Osteocyte (in vitro differentiated cells): ENCODE measurements at regions not wholly inside any gene's neighbourhood (a gene's known extent, or its start where the extent isn't known, plus 50 kb on each side); places are given as distances from the start of the nearest gene placed in this dataset.
A peak's percentile ranks its signal among the peaks of the same experiment; 100 is the strongest.
"Not testable (repeated sequence)": the region's sequence is repeated elsewhere in the genome, so short reads cannot be mapped to it uniquely, and the experiment has no call there.

Experiments used
- DNase-seq: peaks from one replicate; pipeline ENCODE4 v3.0.0; 2021; ENCODE audit warnings: mixed read lengths; ENCODE audit not compliant: unreplicated experiment; ENCODE audit errors: extremely low spot score
- H3K27ac Mint-ChIP-seq: one replicate; pipeline ENCODE4 v1.8.0; 2021; ENCODE audit warnings: mild to moderate bottlenecking, mixed read lengths; ENCODE audit not compliant: unreplicated experiment
- H3K27me3 Mint-ChIP-seq: one replicate; pipeline ENCODE4 v1.8.0; 2021; ENCODE audit warnings: mixed read lengths; ENCODE audit not compliant: unreplicated experiment
- H3K36me3 Mint-ChIP-seq: one replicate; pipeline ENCODE4 v1.8.0; 2021; ENCODE audit warnings: mixed read lengths; ENCODE audit not compliant: unreplicated experiment
- H3K4me1 Mint-ChIP-seq: one replicate; pipeline ENCODE4 v1.8.0; 2021; ENCODE audit warnings: mixed read lengths; ENCODE audit not compliant: unreplicated experiment
- H3K4me3 Mint-ChIP-seq: one replicate; pipeline ENCODE4 v1.8.0; 2021; ENCODE audit warnings: mild to moderate bottlenecking, moderate library complexity, mixed read lengths; ENCODE audit not compliant: unreplicated experiment
- H3K9me3 Mint-ChIP-seq: one replicate; pipeline ENCODE4 v1.8.0; 2021; ENCODE audit warnings: mixed read lengths; ENCODE audit not compliant: unreplicated experiment
- CTCF ChIP-seq: fragments of 200-600 bp; sonication (generic); IDR thresholded peaks from 2 replicates; pipeline ENCODE4 v1.5.0; 2021; ENCODE audit warnings: antibody characterized with exemption, mild to moderate bottlenecking, moderate library complexity

- Mint-ChIP-seq H3K27ac (no peak overlapping the region), H3K4me3 (no peak overlapping the region), H3K27me3 (no peaks in the 10 kb centered on the region), H3K4me1 (no peaks in the 10 kb centered on the region), H3K9me3 (no peaks in the 10 kb centered on the region), H3K36me3 (no peaks in the 10 kb centered on the region)
- no peak for TF ChIP-seq CTCF
- no peak for DNase-seq
These were observed 590.8 kb upstream of the SPRY2 start for GRCh38 chr13:80931766-80932165.

- H3K9me3 Mint-ChIP-seq: no peaks in the 10 kb centered on the region
- DNase-seq: no peak
- TF ChIP-seq CTCF: no peak
- H3K27ac Mint-ChIP-seq: no peak overlapping the region
- no peaks in the 10 kb centered on the region for H3K4me1 Mint-ChIP-seq
- H3K4me3 Mint-ChIP-seq: no peak overlapping the region
- no peaks in the 10 kb centered on the region for H3K27me3 Mint-ChIP-seq
- no peaks in the 10 kb centered on the region for H3K36me3 Mint-ChIP-seq
These were observed 590.2 kb upstream of the SPRY2 start for GRCh38 chr13:80931118-80931517.

GRCh38 chr13:80928241-80928640, 587.3 kb upstream of the SPRY2 start:
- H3K27ac Mint-ChIP-seq: no peak overlapping the region
- H3K9me3 Mint-ChIP-seq: no peaks in the 10 kb centered on the region
- H3K4me3 Mint-ChIP-seq: no peak overlapping the region
- H3K36me3 Mint-ChIP-seq: no peaks in the 10 kb centered on the region
- no peaks in the 10 kb centered on the region for H3K27me3 Mint-ChIP-seq
- TF ChIP-seq CTCF: no peak
- DNase-seq: no peak
- peaks cover 7% of the 10 kb centered on the region for H3K4me1 Mint-ChIP-seq

- H3K9me3 Mint-ChIP-seq, H3K36me3 Mint-ChIP-seq, H3K4me3 Mint-ChIP-seq, H3K27me3 Mint-ChIP-seq, H3K27ac Mint-ChIP-seq, H3K4me1 Mint-ChIP-seq, DNase-seq: not testable (repeated sequence)
These were observed 585.1 kb upstream of the SPRY2 start for GRCh38 chr13:80926024-80926423.

GRCh38 chr13:80924596-80924995, 583.7 kb upstream of the SPRY2 start:
- H3K9me3 Mint-ChIP-seq: no peaks in the 10 kb centered on the region
- H3K27ac Mint-ChIP-seq: no peak overlapping the region
- no peaks in the 10 kb centered on the region for H3K36me3 Mint-ChIP-seq
- no peak overlapping the region for H3K4me3 Mint-ChIP-seq
- no peaks in the 10 kb centered on the region for H3K27me3 Mint-ChIP-seq
- DNase-seq: no peak
- peaks cover 10% of the 10 kb centered on the region for H3K4me1 Mint-ChIP-seq
- TF ChIP-seq CTCF: no peak

- DNase-seq: no peak
- no peak overlapping the region for H3K4me3 Mint-ChIP-seq
These were observed 583.0 kb upstream of the SPRY2 start for GRCh38 chr13:80923907-80924306.

More at GRCh38 chr13:80923907-80924306, 583.0 kb upstream of the SPRY2 start:
- Mint-ChIP-seq H3K9me3 (no peaks in the 10 kb centered on the region), H3K27ac (no peak overlapping the region), H3K36me3 (no peaks in the 10 kb centered on the region), H3K27me3 (no peaks in the 10 kb centered on the region), H3K4me1 (peaks cover 10% of the 10 kb centered on the region)
- peak; percentile 48 for TF ChIP-seq CTCF
